Stimulated activated naive CD8-positive, alpha-beta T cell treated with anti-CD3 and anti-CD28 coated beads, Interleukin-15, Interleukin-2, amounts not matched to agents 100 U/mL and 50 U/mL, for 24 hours (primary cell): ENCODE measurements at regions not wholly inside any gene's neighbourhood (a gene's known extent, or its start where the extent isn't known, plus 50 kb on each side); places are given as distances from the start of the nearest gene placed in this dataset.

Experiments used
- ATAC-seq: fragments of 150-1000 bp; cut with Tn5 transposase; one replicate; pipeline ENCODE4 v1.10.0; 2021
- DNase-seq: peaks from one replicate; pipeline ENCODE4 v3.0.0; 2021

DNA sequence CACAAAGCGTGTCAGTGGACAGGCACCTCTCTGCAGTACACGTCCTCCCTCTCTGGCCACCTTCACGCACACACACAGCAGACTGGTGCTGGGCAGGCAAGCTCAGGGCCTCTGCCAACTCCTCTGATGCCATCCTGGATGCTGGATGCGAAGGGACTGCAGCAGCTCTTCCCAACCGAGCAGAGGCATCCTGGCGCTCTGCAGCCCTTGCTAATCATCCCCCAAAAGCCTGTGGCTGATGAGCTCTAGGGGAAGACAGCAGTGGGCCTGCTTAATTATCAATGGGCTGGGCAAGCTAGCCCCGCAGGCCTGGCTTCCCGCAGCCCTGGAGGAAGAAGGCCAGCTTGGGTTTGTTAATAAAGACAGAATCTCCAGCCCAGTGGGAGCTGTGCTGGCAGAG is 71.3 kb upstream of the TEX51 start:
- DNase-seq (no peak), ATAC-seq (no peak)

DNA sequence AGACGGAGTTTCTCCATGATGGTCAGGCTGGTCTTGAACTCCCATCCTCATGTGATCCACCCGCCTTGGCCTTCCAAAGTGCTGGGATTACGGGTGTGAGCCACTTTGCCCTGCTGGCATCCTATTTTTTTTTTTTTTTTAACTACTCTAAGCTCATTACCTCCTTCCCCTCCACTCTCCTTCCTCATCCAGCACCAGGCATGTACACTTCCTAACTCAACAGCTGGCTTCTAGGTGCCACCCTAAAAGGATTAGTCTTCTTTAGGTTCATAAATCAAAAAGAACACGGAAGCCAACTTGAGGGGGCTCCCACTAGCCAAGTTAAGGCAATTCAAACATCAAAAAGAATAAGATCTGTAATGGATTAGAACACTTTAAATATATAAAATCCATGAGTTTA is 70.6 kb upstream of the TEX51 start:
- no peak for ATAC-seq
- DNase-seq = no peak

DNA sequence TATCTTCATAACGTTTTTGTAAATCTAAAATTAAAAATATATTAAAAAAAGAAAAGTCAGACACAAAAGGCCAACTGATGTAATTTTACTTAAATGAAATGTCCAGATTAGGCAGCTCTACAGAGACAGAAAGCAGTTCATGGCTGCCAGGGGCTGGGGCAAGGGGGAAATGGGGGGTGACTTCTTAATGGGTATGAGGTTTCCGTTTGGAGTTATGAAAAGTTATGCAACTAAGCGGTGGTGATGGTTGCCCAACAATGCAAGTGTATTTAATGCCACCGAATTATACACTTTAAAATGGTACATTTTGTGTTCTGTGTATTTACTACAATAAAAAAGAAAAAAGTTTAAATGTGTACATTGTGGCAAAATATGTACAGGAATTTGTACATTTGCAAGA is 70.2 kb upstream of the TEX51 start:
- no peak for DNase-seq
- no peak for ATAC-seq

DNA sequence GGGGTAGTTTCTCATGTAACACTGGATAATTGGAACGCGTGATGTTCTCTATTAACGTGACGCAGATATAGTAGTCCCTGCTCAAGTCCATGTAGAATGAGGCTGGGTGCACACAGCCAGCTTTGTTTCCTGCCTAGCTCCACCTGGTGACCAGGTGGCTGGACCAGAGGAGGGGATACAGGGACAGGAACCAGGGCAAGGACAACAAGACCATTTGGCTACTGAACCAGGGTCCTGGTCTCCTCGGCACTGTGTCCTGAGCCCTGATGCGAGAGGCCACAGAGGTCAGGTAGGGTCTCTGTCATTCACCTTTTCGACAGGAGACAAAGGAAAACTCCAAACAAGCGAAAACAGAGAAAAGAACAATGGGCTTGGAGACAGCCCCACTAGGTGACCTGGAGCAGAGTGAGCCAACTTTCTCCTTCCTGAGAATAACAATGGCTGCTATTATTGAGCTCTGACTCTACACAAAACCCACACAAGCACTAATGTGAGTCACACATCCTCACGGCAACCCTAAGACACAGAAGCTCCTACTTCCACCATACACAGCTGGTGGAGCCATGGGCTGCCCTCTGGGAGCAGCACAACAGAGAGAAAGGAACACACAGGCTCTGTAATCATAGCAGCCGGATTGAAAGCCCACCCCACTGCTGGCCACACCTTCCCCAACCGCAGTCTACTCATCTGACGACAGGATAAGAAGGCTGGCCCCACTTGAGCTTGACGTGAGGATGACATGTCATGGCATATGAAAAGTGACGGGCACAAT is 67.3 kb upstream of the TEX51 start:
- ATAC-seq (no peak), DNase-seq (no peak)

DNA sequence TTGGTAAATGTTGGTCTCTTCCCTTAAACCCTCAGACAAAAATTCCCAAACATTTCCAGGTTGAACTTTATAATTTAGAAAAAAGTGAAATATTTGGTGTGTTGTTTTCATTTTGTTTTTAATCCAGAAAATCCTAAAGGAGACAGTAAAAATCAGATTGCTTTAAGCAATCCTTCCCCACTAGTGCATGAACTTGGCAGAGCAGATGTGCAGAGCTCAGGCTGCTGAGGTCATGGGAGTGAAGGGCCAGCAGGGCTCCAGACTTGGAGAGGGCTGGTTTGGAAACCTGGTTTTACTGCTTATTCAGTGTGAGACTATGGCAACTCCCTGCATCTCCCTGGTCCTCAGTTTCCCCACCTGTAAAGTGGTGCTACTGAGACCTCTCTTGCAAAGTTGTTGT is 66.7 kb upstream of the TEX51 start:
- ATAC-seq = no peak
- DNase-seq = no peak

DNA sequence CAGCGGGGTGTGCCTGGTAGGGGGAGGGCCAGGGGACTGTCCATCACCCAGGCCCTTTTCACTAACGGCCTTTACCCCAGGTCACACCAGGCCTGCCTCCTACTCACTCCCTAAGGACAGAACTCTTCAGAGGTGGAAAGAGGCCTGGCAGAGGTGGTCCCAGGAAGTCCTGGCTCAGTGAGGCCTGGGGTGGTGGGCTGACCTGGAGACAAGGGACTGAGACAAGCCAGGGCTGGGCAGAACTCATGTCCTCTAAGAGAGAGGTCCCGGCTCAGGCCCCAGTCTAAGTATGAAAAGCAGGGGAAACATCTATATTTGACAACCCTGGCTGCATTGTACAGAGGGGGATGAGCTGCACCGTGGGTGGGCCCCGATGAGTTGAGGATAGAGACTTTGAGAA is 65.9 kb upstream of the TEX51 start:
- no peak for ATAC-seq
- DNase-seq = no peak

DNA sequence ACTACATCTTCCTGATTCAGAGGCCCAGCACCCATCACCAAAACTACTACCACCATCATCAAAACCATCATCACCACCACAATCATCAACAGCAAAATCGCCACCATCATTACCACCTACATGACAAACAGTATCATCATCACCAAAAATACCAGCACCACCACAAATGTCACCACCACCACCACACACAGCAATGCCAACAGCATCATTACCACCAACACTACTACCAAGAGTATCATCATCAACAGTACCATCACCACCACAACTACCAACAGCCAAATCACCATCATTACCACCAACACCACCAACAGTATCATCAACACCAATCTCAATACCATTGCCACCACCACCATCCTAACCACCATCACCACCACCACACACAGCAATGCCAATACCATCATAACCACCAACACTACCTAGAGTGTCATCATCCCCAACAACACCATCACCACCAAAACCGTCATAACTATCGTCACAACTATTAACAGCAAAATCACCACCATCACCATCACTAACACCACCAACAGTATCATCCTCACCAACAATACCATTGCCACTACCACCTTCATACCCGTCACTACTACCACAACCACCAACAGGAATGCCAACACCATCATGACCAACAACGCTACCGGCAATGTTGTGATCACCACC is 64.6 kb upstream of the TEX51 start:
- DNase-seq (no peak), ATAC-seq (no peak)

DNA sequence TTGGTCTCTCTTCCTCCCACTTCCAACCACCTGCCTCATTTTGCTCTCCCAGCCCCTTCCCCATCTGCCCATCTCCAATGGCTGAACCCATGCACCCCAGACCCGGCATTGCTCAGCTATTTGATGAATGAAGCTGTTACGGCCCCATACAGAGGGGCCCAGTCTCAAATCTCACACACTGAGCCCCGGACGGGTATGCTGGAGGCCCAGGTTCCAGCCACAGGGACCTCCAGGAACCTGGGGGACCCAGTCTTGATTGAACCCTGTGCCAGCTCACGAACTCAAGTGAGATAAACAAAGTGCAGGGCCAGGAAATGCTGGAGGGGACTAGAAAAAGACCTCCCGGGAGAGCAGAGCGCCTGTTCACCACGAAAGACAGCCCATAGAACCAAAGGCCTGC is 63.4 kb upstream of the TEX51 start:
- DNase-seq = no peak
- ATAC-seq = no peak

DNA sequence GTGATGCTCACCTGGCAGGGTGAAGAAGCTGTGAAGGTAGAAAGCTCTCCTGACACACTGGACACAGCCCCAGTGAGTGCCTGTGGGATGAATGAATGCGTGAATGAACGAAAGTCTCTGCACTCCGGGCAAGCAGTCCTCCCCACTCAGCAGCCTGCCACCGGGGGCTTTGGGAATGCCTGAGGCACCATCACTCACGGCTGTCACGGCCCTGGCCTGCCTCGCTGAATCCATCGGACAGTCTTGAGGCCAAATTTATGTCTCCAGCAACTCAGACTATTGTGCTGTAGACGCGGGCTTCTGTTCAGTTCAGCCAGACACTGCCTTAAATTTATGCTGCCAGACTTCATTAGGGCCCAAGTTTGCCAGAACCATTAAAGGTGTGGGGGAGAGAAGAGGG is 62.9 kb upstream of the TEX51 start:
- no peak for ATAC-seq
- no peak for DNase-seq

DNA sequence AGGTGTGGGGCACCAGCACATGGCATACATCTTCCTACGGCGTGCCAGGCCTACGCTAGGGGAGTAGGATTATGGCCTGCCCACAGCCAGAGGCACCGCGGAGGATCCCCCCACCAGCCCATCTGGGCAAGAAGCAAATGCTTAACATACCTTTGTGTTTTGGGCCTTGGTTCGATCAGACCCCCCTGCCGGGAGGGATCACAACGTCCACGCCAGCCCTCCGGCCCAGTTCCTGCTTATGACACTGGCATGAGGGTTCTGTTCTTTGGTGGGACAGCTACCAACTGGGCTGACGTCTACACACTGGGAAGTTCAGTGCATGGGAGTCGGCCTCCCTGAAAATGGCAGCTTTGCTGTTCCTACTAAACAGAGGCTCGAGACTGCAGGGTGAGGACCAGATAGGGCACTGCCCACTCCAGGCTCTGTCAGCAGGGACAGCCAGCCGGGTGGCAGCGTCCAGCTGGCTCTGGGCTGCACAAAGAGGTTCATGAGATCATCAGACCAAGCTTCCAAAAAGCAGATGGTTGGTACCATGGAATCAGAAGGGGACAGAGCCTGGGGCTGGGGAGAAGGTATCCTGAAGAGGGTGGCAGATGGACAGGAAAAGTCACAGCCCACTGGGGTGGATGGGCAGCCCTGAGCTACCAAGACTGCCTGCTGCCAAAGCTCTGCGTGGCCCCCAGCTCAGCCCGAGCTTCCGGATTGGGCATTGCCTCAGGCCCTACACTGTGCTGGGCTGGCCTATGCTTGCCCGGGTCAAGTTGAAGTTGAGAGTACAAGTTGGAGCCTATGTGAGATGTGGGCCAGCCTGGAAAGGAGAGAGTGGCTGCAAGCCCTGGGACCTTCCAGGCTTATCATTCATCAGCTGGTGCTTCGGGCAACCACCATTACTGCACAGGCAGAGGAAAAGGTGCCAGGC is 61.7 kb upstream of the TEX51 start:
- DNase-seq (no peak), ATAC-seq (no peak)

DNA sequence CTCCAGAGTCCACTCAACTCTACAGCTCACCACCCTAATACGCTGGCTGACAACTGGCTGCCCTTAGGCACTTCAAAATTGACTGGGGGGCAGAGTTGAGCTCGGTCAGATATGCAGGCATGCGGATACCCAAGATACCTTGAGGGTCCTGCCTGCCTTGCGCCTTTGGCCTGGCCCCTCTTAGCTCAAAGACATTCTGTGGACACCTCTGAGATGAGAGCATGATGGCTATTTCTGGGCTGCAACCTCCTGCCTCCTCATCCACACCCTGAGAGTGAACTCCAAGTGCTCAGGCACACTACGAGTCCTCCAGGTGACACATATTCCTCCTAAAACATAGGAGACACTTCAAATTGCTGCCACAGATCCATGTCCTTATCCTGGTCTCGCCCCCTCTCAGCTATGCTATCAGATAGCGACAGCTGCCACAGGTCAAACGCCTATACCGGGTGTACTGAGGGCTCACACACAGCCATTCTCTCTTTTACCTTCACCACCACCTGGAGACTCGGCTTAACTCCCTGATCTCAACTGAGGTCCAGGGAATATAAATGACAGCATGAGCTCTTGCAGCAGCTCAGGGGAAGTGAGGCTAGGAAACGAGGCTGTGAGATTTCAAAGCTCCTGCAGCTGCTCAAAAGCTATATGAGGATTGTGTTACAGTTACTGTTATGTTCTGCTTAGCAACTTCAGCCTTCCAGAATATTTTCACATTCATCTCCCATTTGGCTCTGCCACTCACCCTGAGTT is 60.5 kb upstream of the TEX51 start:
- ATAC-seq = no peak

DNA sequence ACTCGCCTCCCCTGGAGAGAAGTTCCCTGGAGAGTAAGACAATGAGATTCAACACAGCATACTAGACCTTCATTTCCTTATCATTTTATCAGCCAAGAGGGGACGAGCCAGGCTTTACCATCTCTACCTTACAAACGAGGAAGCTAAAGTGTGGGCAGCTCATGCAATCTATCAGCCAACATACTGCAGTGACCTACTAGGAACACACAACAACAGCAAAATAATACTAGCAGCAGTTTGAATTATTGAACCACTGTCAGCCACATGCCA is 60.0 kb upstream of the TEX51 start:
- ATAC-seq (no peak), DNase-seq (no peak)

More for the DNA sequence above, 60.5 kb upstream of the TEX51 start:
- no peak for DNase-seq

DNA sequence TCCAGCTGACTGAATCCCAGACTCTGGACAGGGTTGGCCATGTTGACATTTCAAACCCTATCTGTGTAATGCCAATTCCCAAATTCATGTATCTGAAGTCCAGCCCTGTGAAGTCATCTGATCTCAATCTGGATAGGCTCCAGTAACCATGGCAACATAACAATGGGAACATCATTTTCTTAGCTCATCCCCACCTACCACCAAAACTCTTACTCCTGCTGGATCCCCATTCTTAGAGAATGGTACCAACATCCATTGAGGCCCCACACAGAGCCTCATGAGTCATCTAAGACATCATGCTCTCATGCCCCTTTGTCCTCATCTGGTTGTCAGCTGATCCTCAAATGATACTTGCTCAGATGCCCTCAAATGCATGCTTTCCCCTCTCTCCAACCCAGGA is 58.9 kb upstream of the TEX51 start:
- no peak for ATAC-seq
- DNase-seq = no peak

DNA sequence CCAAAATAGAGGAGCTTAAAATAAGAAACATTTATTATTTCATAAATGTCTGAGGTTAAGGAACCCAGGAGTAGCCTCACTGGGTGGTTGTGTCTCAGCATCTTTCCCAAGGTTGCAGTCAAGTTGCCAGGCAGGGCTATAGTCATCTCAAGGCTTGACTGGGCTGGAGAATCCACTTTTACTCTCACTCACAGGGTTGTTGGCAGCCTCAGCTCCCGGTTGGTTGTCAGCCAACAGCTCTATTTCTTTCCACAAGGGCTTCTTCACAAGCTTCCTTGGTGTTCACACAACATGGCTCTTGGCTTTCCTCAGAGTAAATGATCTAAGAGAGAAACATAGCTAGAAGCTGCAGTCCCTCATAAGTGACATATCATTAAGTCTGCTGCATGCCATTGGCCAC is 55.6 kb upstream of the TEX51 start:
- ATAC-seq = no peak
- DNase-seq = no peak

DNA sequence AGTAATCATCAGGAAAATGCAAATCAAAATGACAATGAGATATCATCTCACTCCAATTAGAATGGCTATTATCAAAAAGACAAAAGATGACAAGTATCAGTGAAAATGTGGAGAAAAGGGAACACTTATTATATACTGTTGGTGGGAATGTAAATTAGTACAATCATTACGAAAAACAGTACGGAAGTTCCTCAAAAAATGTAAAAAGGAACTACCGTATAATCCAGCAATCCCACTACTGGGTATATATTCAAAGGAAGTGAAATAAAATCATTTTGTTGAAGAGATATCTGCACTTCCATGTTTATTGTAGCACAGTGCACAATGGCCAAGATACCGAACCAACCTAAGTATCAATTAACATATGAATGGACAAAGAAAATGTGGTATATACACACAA is 52.4 kb upstream of the TEX51 start:
- no peak for ATAC-seq
- no peak for DNase-seq
